ENCODE measurements at regions not wholly inside any gene's neighbourhood (a gene's known extent, or its start where the extent isn't known, plus 50 kb on each side); places are given as distances from the start of the nearest gene placed in this dataset.

GRCh38 chr4:110962616-110963015 is 339.7 kb upstream of the PITX2 start:
- no peak for DNase-seq (ENCODE audit: low read depth)

GRCh38 chr4:110963662-110964280 is 340.9 kb upstream of the PITX2 start:
- DNase-seq (ENCODE audit: low read depth) = no peak

GRCh38 chr4:110967936-110968335 is 345.1 kb upstream of the PITX2 start:
- DNase-seq (ENCODE audit: low read depth) = no peak

- no peak for DNase-seq (ENCODE audit: low read depth)
Observed at GRCh38 chr4:110970642-110971041, 347.8 kb upstream of the PITX2 start.

GRCh38 chr4:110975338-110975737 is 352.5 kb upstream of the PITX2 start:
- DNase-seq (ENCODE audit: low read depth) = no peak

GRCh38 chr4:110977554-110977953 is 354.7 kb upstream of the PITX2 start:
- no peak for DNase-seq (ENCODE audit: low read depth)

- DNase-seq (ENCODE audit: low read depth) = no peak
Observed at GRCh38 chr4:110978761-110979160, 355.9 kb upstream of the PITX2 start.

- DNase-seq (ENCODE audit: low read depth) = no peak
Observed at GRCh38 chr4:110982486-110982885, 359.6 kb upstream of the PITX2 start.

GRCh38 chr4:110988722-110989121 is 365.8 kb upstream of the PITX2 start:
- no peak for DNase-seq (ENCODE audit: low read depth)

- no peak for DNase-seq (ENCODE audit: low read depth)
Observed at GRCh38 chr4:110989125-110989524, 366.2 kb upstream of the PITX2 start.

- no peak for DNase-seq (ENCODE audit: low read depth)
Observed at GRCh38 chr4:110994781-110995180, 371.9 kb upstream of the PITX2 start.

GRCh38 chr4:110998320-110998719 is 375.4 kb upstream of the PITX2 start:
- no peak for DNase-seq (ENCODE audit: low read depth)

GRCh38 chr4:111011458-111011857 is 388.6 kb upstream of the PITX2 start:
- DNase-seq (ENCODE audit: low read depth) = no peak

- no peak for DNase-seq (ENCODE audit: low read depth)
Observed at GRCh38 chr4:111013846-111014245, 391.0 kb upstream of the PITX2 start.

- no peak for DNase-seq (ENCODE audit: low read depth)
Observed at GRCh38 chr4:111014537-111014936, 391.7 kb upstream of the PITX2 start.

- DNase-seq (ENCODE audit: low read depth) = no peak
Observed at GRCh38 chr4:111016416-111016815, 393.5 kb upstream of the PITX2 start.

- no peak for DNase-seq (ENCODE audit: low read depth)
Observed at GRCh38 chr4:111018216-111018615, 395.3 kb upstream of the PITX2 start.

GRCh38 chr4:111020476-111020875 is 397.6 kb upstream of the PITX2 start:
- no peak for DNase-seq (ENCODE audit: low read depth)

- no peak for DNase-seq (ENCODE audit: low read depth)
Observed at GRCh38 chr4:111020961-111021360, 398.1 kb upstream of the PITX2 start.

GRCh38 chr4:111022758-111023157 is 399.9 kb upstream of the PITX2 start:
- DNase-seq (ENCODE audit: low read depth) = no peak

- DNase-seq (ENCODE audit: low read depth) = no peak
Observed at GRCh38 chr4:111027526-111027925, 404.6 kb upstream of the PITX2 start.

GRCh38 chr4:111028795-111029194 is 405.9 kb upstream of the PITX2 start:
- DNase-seq (ENCODE audit: low read depth) = no peak

GRCh38 chr4:111031001-111031579 is 408.2 kb upstream of the PITX2 start:
- no peak for DNase-seq (ENCODE audit: low read depth)

GRCh38 chr4:111031596-111031995 is 408.7 kb upstream of the PITX2 start:
- no peak for DNase-seq (ENCODE audit: low read depth)

Data from activated T-cell treated with anti-CD3 and anti-CD28 coated beads for 1 hour (primary cell).